Body of pancreas (tissue), 4 donors: ENCODE measurements at regions not wholly inside any gene's neighbourhood (a gene's known extent, or its start where the extent isn't known, plus 50 kb on each side); places are given as distances from the start of the nearest gene placed in this dataset.

Experiments used
- POLR2A ChIP-seq, 3 donors: fragments of 450-650 bp; IDR thresholded peaks; one replicate each; pipeline ENCODE4 v1.6.1; 2016; ENCODE audit warnings: antibody characterized with exemption in 3 of 3, mild to moderate bottlenecking in 2 of 3
- TF ChIP-seq, protein P1 (sequence below), 7 experiments: fragments of 450-650 bp in 4 of 7; fragments of 200-600 bp in 3 of 7; sonication (generic) in 3 of 7; IDR thresholded peaks; one replicate each; pipeline ENCODE4 v1.5.1; 2016 to 2019; ENCODE audit warnings: antibody characterized with exemption in 7 of 7

DNA sequence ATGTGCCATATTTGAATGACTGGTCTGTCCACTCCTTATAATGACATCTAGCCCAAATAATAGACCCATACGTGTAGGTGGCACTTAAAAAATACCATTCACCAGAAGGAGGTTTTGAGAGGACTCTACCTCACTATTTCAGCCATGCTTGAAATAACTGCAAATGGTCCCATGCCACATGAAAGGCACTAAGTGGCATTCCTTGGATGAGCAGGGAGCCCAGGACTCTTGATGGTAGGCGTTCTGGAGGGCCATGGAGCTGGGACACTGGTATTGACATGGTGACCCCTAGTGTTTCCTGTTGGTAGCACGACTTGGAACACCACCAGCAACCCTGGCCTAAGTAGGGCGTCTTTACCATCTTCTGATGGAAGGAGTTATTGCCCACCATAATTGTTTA lies 148.7 kb upstream of the ZFHX3 start:
- no peak for TF ChIP-seq POLR2A (IDR thresholded peaks at IDR 0.05)
- TF ChIP-seq, protein P1, sequence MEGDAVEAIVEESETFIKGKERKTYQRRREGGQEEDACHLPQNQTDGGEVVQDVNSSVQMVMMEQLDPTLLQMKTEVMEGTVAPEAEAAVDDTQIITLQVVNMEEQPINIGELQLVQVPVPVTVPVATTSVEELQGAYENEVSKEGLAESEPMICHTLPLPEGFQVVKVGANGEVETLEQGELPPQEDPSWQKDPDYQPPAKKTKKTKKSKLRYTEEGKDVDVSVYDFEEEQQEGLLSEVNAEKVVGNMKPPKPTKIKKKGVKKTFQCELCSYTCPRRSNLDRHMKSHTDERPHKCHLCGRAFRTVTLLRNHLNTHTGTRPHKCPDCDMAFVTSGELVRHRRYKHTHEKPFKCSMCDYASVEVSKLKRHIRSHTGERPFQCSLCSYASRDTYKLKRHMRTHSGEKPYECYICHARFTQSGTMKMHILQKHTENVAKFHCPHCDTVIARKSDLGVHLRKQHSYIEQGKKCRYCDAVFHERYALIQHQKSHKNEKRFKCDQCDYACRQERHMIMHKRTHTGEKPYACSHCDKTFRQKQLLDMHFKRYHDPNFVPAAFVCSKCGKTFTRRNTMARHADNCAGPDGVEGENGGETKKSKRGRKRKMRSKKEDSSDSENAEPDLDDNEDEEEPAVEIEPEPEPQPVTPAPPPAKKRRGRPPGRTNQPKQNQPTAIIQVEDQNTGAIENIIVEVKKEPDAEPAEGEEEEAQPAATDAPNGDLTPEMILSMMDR (IDR thresholded peaks at IDR 0.05): peak; percentile 40 to 78 (median 72)
